Ishikawa (cell line): ENCODE measurements at regions not wholly inside any gene's neighbourhood (a gene's known extent, or its start where the extent isn't known, plus 50 kb on each side); places are given as distances from the start of the nearest gene placed in this dataset.

ENCODE experiments used
- CEBPB ChIP-seq: IDR thresholded peaks from 2 replicates; pipeline ENCODE4 v1.6.1; 2012
- CREB1 ChIP-seq: IDR thresholded peaks from 2 replicates; pipeline ENCODE4 v1.6.1; 2012; ENCODE audit warnings: low read depth
- EGR1 ChIP-seq: IDR thresholded peaks from 2 replicates; pipeline ENCODE4 v1.6.1; 2012
- EP300 ChIP-seq: IDR thresholded peaks from 2 replicates; pipeline ENCODE4 v1.6.1; 2012; ENCODE audit warnings: borderline replicate concordance
- NFIC ChIP-seq: IDR thresholded peaks from 2 replicates; pipeline ENCODE4 v1.6.1; 2012
- RAD21 ChIP-seq: IDR thresholded peaks from 2 replicates; pipeline ENCODE4 v1.6.1; 2012; ENCODE audit warnings: low read depth
- TAF1 ChIP-seq: IDR thresholded peaks from 2 replicates; pipeline ENCODE4 v1.6.1; 2012; ENCODE audit warnings: low read depth, mild to moderate bottlenecking
- TCF12 ChIP-seq: IDR thresholded peaks from 2 replicates; pipeline ENCODE4 v1.6.1; 2012; ENCODE audit warnings: low read depth
- YY1 ChIP-seq: IDR thresholded peaks from 2 replicates; pipeline ENCODE4 v1.6.1; 2012; ENCODE audit warnings: low read depth
- TF ChIP-seq, protein P1 (sequence below): IDR thresholded peaks from 2 replicates; pipeline ENCODE4 v1.6.1; 2012
- TF ChIP-seq, protein P2 (sequence below): IDR thresholded peaks from 2 replicates; pipeline ENCODE4 v1.6.1; 2012; ENCODE audit warnings: low read depth, mild to moderate bottlenecking

DNA sequence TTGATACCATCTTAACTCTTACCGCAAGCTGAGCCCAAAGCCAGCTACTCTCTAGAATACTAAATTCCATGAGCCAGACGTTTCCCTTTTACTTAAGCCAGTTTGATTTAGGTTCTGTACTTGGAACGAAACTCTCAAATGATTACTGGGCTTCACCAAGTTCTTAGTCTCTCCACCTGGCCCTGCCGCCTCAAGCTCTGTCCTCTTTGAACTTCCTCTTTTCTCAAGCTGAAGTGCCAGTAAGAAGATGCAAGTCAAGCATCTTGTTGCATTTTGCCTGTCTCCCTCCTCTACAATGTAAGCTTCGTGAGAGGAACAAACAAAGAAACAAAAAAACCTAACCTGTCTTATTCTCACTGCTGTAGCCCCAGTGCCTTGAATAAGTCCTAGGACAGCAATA is 358.2 kb upstream of the NPVF start:
- TF ChIP-seq EP300 (no peak), TAF1 (no peak), CREB1 (no peak), NFIC (no peak), CEBPB (no peak), TCF12 (no peak), YY1 (no peak), EGR1 (no peak), RAD21 (no peak)
- TF ChIP-seq, protein P1, sequence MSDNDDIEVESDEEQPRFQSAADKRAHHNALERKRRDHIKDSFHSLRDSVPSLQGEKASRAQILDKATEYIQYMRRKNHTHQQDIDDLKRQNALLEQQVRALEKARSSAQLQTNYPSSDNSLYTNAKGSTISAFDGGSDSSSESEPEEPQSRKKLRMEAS, result no peak
- TF ChIP-seq, protein P2, sequence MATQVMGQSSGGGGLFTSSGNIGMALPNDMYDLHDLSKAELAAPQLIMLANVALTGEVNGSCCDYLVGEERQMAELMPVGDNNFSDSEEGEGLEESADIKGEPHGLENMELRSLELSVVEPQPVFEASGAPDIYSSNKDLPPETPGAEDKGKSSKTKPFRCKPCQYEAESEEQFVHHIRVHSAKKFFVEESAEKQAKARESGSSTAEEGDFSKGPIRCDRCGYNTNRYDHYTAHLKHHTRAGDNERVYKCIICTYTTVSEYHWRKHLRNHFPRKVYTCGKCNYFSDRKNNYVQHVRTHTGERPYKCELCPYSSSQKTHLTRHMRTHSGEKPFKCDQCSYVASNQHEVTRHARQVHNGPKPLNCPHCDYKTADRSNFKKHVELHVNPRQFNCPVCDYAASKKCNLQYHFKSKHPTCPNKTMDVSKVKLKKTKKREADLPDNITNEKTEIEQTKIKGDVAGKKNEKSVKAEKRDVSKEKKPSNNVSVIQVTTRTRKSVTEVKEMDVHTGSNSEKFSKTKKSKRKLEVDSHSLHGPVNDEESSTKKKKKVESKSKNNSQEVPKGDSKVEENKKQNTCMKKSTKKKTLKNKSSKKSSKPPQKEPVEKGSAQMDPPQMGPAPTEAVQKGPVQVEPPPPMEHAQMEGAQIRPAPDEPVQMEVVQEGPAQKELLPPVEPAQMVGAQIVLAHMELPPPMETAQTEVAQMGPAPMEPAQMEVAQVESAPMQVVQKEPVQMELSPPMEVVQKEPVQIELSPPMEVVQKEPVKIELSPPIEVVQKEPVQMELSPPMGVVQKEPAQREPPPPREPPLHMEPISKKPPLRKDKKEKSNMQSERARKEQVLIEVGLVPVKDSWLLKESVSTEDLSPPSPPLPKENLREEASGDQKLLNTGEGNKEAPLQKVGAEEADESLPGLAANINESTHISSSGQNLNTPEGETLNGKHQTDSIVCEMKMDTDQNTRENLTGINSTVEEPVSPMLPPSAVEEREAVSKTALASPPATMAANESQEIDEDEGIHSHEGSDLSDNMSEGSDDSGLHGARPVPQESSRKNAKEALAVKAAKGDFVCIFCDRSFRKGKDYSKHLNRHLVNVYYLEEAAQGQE, result no peak
